Neural cell (in vitro differentiated cells): ENCODE measurements at regions not wholly inside any gene's neighbourhood (a gene's known extent, or its start where the extent isn't known, plus 50 kb on each side); places are given as distances from the start of the nearest gene placed in this dataset.

Experiments used
- CTCF ChIP-seq: fragments of 450-650 bp; IDR thresholded peaks from 2 replicates; pipeline ENCODE4 v1.5.1; 2014; ENCODE audit warnings: antibody characterized with exemption, mild to moderate bottlenecking, moderate library complexity; ENCODE audit not compliant: poor library complexity, severe bottlenecking
- EZH2 ChIP-seq: fragments of 200-600, 300-800 bp; shearing (Covaris generic), sonication (generic); IDR thresholded peaks from 2 replicates; pipeline ENCODE4 v1.6.1; 2014; ENCODE audit warnings: antibody characterized with exemption, low read length, borderline replicate concordance, mild to moderate bottlenecking; ENCODE audit not compliant: insufficient read depth, poor library complexity, severe bottlenecking
- MXI1 ChIP-seq: fragments of 450-650 bp; conservative IDR thresholded peaks from 2 replicates; pipeline ENCODE4 v1.6.1; 2014; ENCODE audit warnings: antibody characterized with exemption, mild to moderate bottlenecking; ENCODE audit not compliant: poor library complexity, severe bottlenecking
- POLR2AphosphoS5 ChIP-seq: IDR thresholded peaks from 2 replicates; pipeline ENCODE4 v1.6.1; 2012
- REST ChIP-seq: IDR thresholded peaks from 2 replicates; pipeline ENCODE4 v1.6.1; 2012; ENCODE audit warnings: borderline replicate concordance
- SMC3 ChIP-seq: fragments of 450-650 bp; conservative IDR thresholded peaks from 2 replicates; pipeline ENCODE4 v1.6.1; 2014; ENCODE audit warnings: antibody characterized with exemption, mild to moderate bottlenecking, moderate library complexity; ENCODE audit not compliant: poor library complexity
- TAF1 ChIP-seq: IDR thresholded peaks from 2 replicates; pipeline ENCODE4 v1.6.1; 2012; ENCODE audit warnings: low read depth

- TF ChIP-seq CTCF (no peak), REST (no peak), MXI1 (no peak), EZH2 (no peak), SMC3 (no peak), TAF1 (no peak), POLR2AphosphoS5 (no peak)
Measured at GRCh38 chr2:150191349-150191748, 296.1 kb downstream of the RND3 start.
